IPS-15b (cell line): ENCODE measurements at regions not wholly inside any gene's neighbourhood (a gene's known extent, or its start where the extent isn't known, plus 50 kb on each side); places are given as distances from the start of the nearest gene placed in this dataset.
"Not testable (repeated sequence)": the region's sequence is repeated elsewhere in the genome, so short reads cannot be mapped to it uniquely, and the experiment has no call there.

Experiments
- H3K27me3 ChIP-seq: one replicate; pipeline ENCODE4 v1.6.1; 2013; ENCODE audit warnings: low read length; ENCODE audit not compliant: control insufficient read depth, insufficient read depth
- H3K36me3 ChIP-seq: one replicate; pipeline ENCODE4 v1.6.1; 2013; ENCODE audit warnings: low read length; ENCODE audit not compliant: control insufficient read depth, insufficient read depth
- H3K4me1 ChIP-seq: one replicate; pipeline ENCODE4 v1.6.1; 2013; ENCODE audit warnings: mild to moderate bottlenecking, low read length; ENCODE audit not compliant: control insufficient read depth, insufficient read depth
- H3K4me3 ChIP-seq: one replicate; pipeline ENCODE4 v1.5.1; 2013; ENCODE audit warnings: low read depth, low read length
- H3K9ac ChIP-seq: one replicate; pipeline ENCODE4 v1.6.1; 2013; ENCODE audit warnings: low read depth, mild to moderate bottlenecking, low read length
- H3K9me3 ChIP-seq: one replicate; pipeline ENCODE4 v1.6.1; 2013; ENCODE audit warnings: mild to moderate bottlenecking, low read length; ENCODE audit not compliant: control insufficient read depth, insufficient read depth

DNA sequence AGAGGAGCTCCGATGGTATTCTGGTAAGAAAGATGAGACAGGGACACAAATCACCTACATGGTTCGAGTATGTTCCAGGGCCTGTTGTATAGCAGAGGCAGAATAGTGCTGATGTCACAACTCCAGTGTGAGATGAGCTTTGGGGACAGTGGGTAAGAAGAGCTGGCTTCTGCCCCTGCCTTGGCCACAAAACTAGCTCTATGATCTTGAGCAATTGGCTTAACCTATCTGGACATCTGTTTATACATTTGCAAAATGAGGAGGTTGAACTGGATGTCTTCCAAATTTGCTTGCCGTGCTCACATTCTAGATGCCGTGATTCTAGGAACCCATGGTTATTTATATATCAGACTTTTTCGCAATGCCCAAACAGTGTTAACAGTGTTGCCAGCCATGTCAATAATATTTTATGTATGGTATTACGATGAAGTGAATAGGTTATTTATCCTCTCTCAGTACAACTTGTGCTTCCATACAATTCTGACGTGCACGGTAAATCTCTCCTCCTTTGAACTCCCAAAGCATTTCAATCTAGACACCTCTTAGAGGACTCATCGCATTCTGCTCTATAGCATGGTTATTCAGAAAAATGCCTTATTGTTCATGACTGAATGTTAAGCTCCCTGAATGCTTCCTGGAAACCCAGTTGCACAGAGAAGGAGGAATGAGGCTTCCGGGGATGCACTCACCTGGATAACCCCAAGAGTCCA is 316.0 kb downstream of the FOXO1 start:
- Histone ChIP-seq H3K4me3 (no peak overlapping the region), H3K9ac (no peak overlapping the region), H3K9me3 (no peaks in the 10 kb centered on the region)

DNA sequence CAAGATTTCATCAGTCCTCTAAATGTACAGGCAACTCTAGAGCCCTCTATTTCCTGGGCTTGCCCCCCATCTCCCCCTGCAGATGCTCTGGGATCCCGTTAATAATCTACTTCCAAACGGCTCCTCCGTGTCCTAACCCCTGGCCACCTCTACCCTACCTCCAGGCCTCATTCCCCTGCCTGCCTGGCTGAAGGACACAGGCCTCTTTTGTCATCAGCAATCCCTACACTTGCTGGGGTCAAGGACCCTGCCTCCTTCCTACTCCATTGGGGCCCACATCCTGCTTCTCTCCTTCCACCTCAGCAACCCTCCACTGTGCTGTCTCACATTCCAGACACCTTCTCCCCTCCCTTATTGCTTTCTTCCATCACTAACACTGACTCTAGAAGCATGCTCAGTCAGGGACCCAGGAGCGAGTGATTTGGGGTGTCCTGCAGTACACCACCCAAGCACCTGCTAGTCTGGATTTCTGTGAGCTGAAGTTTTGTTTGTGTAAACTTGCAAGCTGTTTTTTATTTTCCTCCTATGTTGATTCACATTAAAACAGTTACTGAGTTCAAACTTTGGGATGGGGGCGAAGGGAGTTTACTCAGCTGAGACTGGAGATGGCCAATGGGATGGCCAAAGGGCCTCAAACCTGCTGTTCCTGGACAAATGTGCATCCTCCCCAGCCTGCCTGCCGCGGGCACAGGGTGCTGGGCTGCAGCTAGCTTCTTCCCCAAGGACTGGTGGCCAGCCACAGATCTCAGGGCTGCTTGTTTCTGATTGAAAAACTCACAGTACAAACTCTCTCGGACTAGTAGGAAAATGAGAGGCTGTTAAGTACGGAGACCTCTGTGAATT is 314.7 kb downstream of the FOXO1 start:
- H3K36me3 ChIP-seq, result no peaks in the 10 kb centered on the region
- H3K4me3 ChIP-seq, result no peak overlapping the region
- no peak overlapping the region for H3K9ac ChIP-seq
- H3K4me1 ChIP-seq, result peaks cover 8% of the 10 kb centered on the region
- H3K27me3 ChIP-seq, result peaks cover 4% of the 10 kb centered on the region
- no peaks in the 10 kb centered on the region for H3K9me3 ChIP-seq

More for the DNA sequence above, 316.0 kb downstream of the FOXO1 start:
- peaks cover 13% of the 10 kb centered on the region for H3K27me3 ChIP-seq
- no peaks in the 10 kb centered on the region for H3K36me3 ChIP-seq
- peaks cover 16% of the 10 kb centered on the region for H3K4me1 ChIP-seq

DNA sequence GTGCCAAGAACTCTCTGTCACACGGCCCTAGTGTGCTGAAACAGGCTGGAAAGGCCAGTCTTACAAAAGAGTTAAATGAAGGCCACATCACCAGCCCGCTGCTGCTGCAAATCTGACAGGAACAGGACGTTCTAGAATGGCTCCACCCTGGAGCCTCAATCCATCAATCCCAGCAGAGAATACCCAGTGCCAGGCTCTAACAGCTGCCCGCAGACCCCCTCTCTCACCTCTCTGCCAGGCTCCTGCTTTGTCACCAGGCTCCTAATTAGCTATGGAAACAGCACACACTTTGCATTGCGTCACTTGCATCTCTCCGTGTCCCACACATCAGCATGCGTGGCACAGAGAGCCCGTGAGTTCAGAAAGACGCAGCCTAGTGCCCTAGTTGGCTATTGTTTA is 314.1 kb downstream of the FOXO1 start:
- H3K36me3 ChIP-seq, result no peaks in the 10 kb centered on the region
- no peaks in the 10 kb centered on the region for H3K9me3 ChIP-seq
- H3K27me3 ChIP-seq, result peaks cover 3% of the 10 kb centered on the region
- peaks cover 8% of the 10 kb centered on the region for H3K4me1 ChIP-seq
- no peak overlapping the region for H3K9ac ChIP-seq
- no peak overlapping the region for H3K4me3 ChIP-seq

DNA sequence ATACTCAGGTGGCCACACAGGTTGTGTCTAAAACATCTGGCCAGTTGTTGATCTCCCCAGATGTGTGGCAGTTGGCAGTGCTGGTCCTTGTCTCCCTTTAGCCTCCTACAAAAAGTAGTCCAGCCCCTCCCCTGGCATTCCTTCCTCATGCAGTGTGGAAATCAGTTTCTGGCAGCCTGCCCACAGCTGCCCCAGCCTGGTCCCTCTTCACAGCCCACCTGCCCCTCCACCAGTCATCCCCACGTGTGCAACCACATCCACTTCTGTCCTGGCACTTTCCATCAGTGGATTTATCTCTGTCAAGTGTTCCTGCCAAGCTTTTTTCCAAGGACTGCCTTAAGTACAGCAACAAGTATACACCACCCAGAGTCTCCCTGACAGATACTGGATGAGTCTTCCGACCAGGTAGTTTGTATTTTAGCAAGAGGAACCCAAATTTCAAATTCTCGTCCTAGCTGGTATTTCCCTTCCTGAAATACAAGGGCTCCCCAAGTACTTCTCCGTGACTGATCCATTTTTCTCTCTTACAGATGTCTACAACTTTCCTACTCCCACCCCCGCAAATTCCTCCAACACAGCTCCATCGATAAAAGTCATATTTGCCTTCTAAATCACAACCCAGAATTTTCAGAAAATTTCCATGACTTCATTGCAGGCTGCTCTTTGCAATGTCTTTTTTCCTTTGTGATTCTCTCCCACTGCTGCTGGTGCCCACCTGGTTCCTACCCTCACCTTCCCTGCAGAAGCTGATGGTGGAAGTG is 313.5 kb downstream of the FOXO1 start:
- H3K4me1 ChIP-seq, result peaks cover 8% of the 10 kb centered on the region

DNA sequence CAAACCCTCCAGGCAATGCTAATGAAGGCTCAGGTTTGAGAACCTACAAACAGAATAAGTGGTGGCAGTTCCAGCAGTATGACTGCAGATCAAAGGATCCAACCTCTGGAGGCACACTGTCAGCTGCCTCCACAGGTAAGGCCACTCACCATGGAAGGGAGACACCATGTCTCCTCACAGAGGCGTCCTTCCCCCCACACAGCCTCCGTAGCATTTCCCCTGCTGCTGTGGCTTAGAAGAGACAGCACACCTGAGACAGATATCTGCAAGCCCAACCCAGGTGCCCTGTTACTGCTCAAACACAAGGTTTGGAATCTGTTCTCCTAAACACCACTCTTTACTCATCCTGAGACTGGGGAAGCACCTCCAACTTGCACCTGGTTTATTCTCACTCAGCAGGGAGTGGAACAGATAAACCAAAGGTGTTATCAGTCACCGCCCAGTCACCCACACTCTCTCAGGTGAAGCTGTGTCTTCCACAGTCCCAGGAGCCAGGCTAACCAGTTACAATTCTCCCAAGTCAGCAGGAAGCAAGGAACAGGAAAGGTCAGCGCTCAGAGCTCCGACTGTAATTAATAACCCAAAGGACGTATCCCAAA is 311.2 kb downstream of the FOXO1 start:
- H3K27me3 ChIP-seq, result peaks cover 3% of the 10 kb centered on the region

More for the DNA sequence above, 313.5 kb downstream of the FOXO1 start:
- no peak overlapping the region for H3K4me3 ChIP-seq
- H3K27me3 ChIP-seq, result peaks cover 3% of the 10 kb centered on the region
- no peak overlapping the region for H3K9ac ChIP-seq
- no peaks in the 10 kb centered on the region for H3K36me3 ChIP-seq
- H3K9me3 ChIP-seq, result no peaks in the 10 kb centered on the region

DNA sequence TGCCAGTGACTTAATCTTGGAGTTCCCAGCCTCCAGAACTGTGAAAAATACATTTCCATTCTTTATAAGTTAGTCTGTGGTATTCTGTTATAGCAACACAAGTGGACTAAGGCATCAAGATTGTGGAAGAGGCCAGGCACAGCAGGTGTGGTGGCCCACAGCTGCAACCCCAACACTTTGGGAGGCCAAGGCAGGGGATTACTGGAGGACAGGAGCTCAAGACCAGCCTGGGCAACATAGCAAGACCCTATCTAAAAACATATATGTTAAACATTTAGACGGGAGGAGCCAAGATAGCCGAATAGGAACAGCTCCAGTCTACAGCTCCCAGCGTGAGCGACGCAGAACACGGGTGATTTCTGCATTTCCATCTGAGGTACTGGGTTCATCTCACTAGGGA is 310.4 kb downstream of the FOXO1 start:
- H3K4me1 ChIP-seq, result peaks cover 2% of the 10 kb centered on the region
- peak overlapping the region; percentile 54 for H3K9ac ChIP-seq
- H3K27me3 ChIP-seq, result peaks cover 3% of the 10 kb centered on the region
- no peaks in the 10 kb centered on the region for H3K36me3 ChIP-seq
- H3K9me3 ChIP-seq, result no peaks in the 10 kb centered on the region
- H3K4me3 ChIP-seq, result peak overlapping the region; percentile 54

More for the DNA sequence above, 311.2 kb downstream of the FOXO1 start:
- Histone ChIP-seq H3K36me3 (no peaks in the 10 kb centered on the region), H3K9me3 (no peaks in the 10 kb centered on the region), H3K4me1 (peaks cover 5% of the 10 kb centered on the region), H3K9ac (no peak overlapping the region), H3K4me3 (no peak overlapping the region)

DNA sequence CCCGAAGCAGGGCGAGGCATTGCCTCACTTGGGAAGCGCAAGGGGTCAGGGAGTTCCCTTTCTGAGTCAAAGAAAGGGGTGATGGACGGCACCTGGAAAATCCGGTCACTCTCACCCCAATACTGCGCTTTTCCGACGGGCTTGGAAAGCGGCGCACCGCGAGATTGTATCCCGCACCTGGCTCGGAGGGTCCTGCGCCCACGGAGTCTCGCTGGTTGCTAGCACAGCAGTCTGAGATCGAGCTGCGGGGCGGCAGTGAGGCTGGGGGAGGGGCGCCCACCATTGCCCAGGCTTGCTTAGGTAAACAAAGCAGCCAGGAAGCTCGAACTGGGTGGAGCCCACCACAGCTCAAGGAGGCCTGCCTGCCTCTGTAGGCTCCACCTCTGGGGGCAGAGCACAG is 310.0 kb downstream of the FOXO1 start:
- peak overlapping the region; percentile 54 for H3K9ac ChIP-seq
- H3K4me3 ChIP-seq, result peak overlapping the region; percentile 54
- H3K4me1 ChIP-seq, result not testable (repeated sequence)

DNA sequence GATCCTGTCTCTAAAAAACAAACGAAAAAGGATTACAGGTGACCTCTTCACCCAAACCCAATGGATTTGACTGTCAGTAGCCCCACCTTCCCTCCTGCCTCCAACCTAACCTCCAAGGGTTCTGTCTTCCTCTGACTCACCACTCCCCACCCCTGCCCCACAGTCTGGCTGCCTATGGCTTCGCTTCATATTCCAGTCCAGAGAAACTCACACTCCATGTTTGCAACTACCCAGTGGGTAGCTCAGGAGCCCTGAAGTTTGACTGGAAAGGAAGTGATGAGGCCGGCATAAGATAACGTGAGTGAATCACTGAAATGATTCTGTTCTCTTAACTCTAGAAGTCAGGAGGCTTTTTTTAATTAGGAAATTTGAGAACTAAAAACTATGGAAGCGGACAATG is 303.9 kb downstream of the FOXO1 start:
- Histone ChIP-seq H3K9ac (no peak overlapping the region), H3K27me3 (no peaks in the 10 kb centered on the region), H3K9me3 (no peaks in the 10 kb centered on the region), H3K36me3 (no peaks in the 10 kb centered on the region), H3K4me3 (no peak overlapping the region), H3K4me1 (no peaks in the 10 kb centered on the region)

More for the DNA sequence above, 310.0 kb downstream of the FOXO1 start:
- not testable (repeated sequence) for H3K9me3 ChIP-seq, H3K36me3 ChIP-seq, H3K27me3 ChIP-seq

DNA sequence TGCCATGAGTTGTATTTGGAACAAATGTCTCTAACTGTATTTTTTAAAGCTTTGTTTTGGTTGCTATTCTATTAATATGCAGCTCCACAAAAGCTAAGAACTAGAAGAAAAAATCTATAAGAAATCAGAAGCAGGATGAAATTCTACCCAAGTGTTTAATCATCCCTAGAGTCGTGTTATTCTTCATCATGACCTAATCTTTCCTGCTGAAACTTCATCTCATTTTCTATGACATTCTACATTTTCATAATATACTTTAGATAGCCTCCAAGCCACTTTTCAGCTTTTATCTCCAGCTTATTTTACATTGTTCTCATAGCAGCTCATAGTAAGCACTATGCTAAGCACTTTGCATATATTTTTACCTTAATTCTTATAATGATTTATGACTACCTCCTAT is 302.8 kb downstream of the FOXO1 start:
- Histone ChIP-seq H3K27me3 (no peaks in the 10 kb centered on the region), H3K4me1 (no peaks in the 10 kb centered on the region), H3K4me3 (no peak overlapping the region), H3K36me3 (no peaks in the 10 kb centered on the region), H3K9ac (no peak overlapping the region), H3K9me3 (no peaks in the 10 kb centered on the region)

DNA sequence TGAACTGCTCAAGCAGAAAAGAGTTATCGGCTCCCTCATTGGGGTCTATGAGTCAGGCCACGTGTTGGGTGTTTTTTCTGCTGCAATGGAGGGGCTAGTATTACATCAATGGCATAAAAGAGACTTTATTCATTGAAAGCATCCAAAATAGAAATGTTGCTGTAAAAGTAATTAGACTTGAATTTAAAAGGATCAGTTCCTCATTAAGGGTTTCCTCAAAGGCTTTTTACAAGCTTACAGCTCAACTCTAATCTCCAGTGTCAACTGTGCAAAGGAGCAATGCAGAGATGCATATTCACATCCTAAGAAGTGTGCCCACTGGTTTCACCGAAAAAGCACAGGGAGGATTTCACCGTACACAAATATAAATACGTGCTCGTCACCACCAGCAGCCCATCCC is 300.3 kb downstream of the FOXO1 start:
- no peaks in the 10 kb centered on the region for H3K9me3 ChIP-seq
- no peaks in the 10 kb centered on the region for H3K36me3 ChIP-seq
- H3K4me3 ChIP-seq, result no peak overlapping the region
- no peaks in the 10 kb centered on the region for H3K27me3 ChIP-seq
- no peaks in the 10 kb centered on the region for H3K4me1 ChIP-seq
- no peak overlapping the region for H3K9ac ChIP-seq

DNA sequence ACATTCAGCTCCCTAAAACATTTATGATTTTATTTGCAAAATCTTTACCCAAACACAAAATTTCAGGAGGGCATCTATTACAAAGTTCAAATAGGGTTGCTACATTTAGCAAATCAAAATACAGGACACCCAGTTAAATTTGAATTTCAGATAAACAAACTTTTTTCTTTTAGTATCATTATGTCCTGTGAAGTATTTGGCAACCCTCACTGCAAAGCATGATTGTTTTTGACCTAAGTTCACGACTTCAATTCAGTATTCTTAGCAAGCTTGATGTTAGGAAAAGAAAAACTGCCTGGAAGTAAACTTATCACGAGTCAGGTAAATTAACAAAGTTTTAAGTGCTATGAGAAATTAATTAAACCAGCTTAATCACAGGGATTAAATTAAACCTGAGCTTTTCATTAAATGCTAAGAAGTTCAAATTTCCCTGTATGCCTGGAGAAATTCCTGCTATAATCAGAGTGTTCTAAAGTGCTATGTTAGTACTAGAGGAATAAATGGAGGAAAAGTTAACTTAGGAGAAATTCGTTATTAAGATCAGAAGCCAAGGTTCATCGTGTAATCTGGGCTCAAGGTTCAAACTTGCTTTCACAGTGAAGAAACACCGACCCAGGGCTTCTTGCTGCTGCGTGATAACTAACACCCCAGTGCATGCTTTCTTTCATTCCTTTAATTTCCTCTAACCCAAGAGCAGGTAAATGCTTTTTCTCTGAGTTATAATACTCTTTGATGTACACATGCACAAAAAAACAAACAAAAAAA is 298.1 kb downstream of the FOXO1 start:
- H3K4me1 ChIP-seq, result no peaks in the 10 kb centered on the region
- no peaks in the 10 kb centered on the region for H3K36me3 ChIP-seq
- H3K4me3 ChIP-seq, result no peak overlapping the region
- no peaks in the 10 kb centered on the region for H3K9me3 ChIP-seq
- no peaks in the 10 kb centered on the region for H3K27me3 ChIP-seq
- no peak overlapping the region for H3K9ac ChIP-seq
